Muscle of back (tissue), 3 donors: ENCODE measurements at regions not wholly inside any gene's neighbourhood (a gene's known extent, or its start where the extent isn't known, plus 50 kb on each side); places are given as distances from the start of the nearest gene placed in this dataset.
"Not testable (repeated sequence)": the region's sequence is repeated elsewhere in the genome, so short reads cannot be mapped to it uniquely, and the experiment has no call there.

Source experiments
- DNase-seq, 3 donors: peaks; one replicate each; pipeline versions ENCODE4 v3.0.0 to v3.0.0-alpha.2; 2013

GRCh38 chr12:46711756-46712155, 114.0 kb downstream of the SLC38A4 start:
- DNase-seq: no peak

- no peak for DNase-seq
Observed at GRCh38 chr12:46710125-46710743, 115.6 kb downstream of the SLC38A4 start.

- peak in 1 of 3 donors; percentile 36 for DNase-seq
Observed at GRCh38 chr12:46702581-46703344, 123.0 kb downstream of the SLC38A4 start.

GRCh38 chr12:46701356-46701755, 124.4 kb downstream of the SLC38A4 start:
- DNase-seq: no peak

GRCh38 chr12:46699986-46700385, 125.8 kb downstream of the SLC38A4 start:
- no peak for DNase-seq

- DNase-seq: no peak
Observed at GRCh38 chr12:46698003-46698402, 127.8 kb downstream of the SLC38A4 start.

GRCh38 chr12:46693518-46693917, 132.3 kb downstream of the SLC38A4 start:
- no peak for DNase-seq

- DNase-seq: no peak
Observed at GRCh38 chr12:46693034-46693433, 132.8 kb downstream of the SLC38A4 start.

GRCh38 chr12:46692606-46693005, 133.2 kb downstream of the SLC38A4 start:
- no peak for DNase-seq

- peak in 2 of 3 donors; percentile 36 to 73 for DNase-seq
Observed at GRCh38 chr12:46686267-46686942, 139.4 kb downstream of the SLC38A4 start.

- DNase-seq: not testable (repeated sequence)
Observed at GRCh38 chr12:46684243-46684642, 141.6 kb downstream of the SLC38A4 start.

GRCh38 chr12:46682148-46682547, 143.6 kb downstream of the SLC38A4 start:
- no peak for DNase-seq

GRCh38 chr12:46680506-46680905, 145.3 kb downstream of the SLC38A4 start:
- DNase-seq: no peak

- no peak for DNase-seq
Observed at GRCh38 chr12:46679754-46680153, 146.0 kb downstream of the SLC38A4 start.

- DNase-seq: no peak
Observed at GRCh38 chr12:46678426-46678825, 147.4 kb downstream of the SLC38A4 start.

GRCh38 chr12:46677749-46678148, 148.0 kb downstream of the SLC38A4 start:
- DNase-seq: no peak

- DNase-seq: no peak
Observed at GRCh38 chr12:46676797-46677520, 148.8 kb downstream of the SLC38A4 start.

GRCh38 chr12:46676396-46676795, 149.4 kb downstream of the SLC38A4 start:
- no peak for DNase-seq

GRCh38 chr12:46675736-46676135, 150.1 kb downstream of the SLC38A4 start:
- peak in 2 of 3 donors; percentile 61 to 70 for DNase-seq

- no peak for DNase-seq
Observed at GRCh38 chr12:46674800-46675199, 151.0 kb downstream of the SLC38A4 start.

GRCh38 chr12:46674129-46674528, 151.7 kb downstream of the SLC38A4 start:
- DNase-seq: no peak

- no peak for DNase-seq
Observed at GRCh38 chr12:46671102-46671501, 154.7 kb downstream of the SLC38A4 start.
